ENCODE measurements at regions not wholly inside any gene's neighbourhood (a gene's known extent, or its start where the extent isn't known, plus 50 kb on each side); places are given as distances from the start of the nearest gene placed in this dataset.

GRCh38 chr6:2566048-2566447 is 184.7 kb downstream of the MYLK4 start:
- TF ChIP-seq GATA3 (IDR thresholded peaks at IDR 0.05; ENCODE audit: low read depth, low read length), result no peak
- TF ChIP-seq GATA2 (IDR thresholded peaks at IDR 0.05; ENCODE audit: low read depth, low read length), result no peak
